ENCODE measurements at regions not wholly inside any gene's neighbourhood (a gene's known extent, or its start where the extent isn't known, plus 50 kb on each side); places are given as distances from the start of the nearest gene placed in this dataset.

DNA sequence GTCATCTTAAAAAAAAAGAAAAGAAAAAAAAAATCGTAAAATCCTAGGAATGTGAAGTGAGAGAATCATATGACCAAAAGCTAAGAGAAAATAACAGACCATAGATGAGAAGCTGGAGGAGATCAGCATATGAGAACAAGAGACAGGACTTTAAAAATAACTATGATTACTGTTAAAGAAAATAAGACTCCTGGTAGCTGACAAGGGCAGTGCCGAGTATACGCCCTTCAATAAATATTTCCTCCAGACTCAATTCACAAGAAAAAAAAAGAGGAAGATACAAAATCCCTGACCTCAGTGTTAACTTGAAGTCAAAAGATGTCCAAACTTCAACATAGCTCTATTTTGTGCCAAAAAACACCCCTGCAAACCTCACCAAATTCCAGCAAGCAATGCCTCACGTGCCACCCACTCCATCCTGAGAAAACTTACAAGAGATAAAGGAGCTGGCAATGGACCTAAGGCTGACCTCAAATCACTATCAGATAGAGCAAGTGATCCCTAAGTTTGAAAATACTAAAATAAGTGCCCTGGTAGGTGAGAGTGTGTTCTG is 817.2 kb downstream of the SOCS6 start:
- no peaks in the 10 kb centered on the region for H3K36me3 ChIP-seq (ENCODE audit: control insufficient read depth, insufficient read depth, low read length)
- H3K4me1 ChIP-seq (ENCODE audit: control insufficient read depth, insufficient read depth, low read length, poor library complexity, severe bottlenecking): no peaks in the 10 kb centered on the region
- H3K27ac ChIP-seq (ENCODE audit: insufficient read depth, low read length, poor library complexity, severe bottlenecking): no peak overlapping the region
- no peak for DNase-seq
- no peaks in the 10 kb centered on the region for H3K27me3 ChIP-seq (replicated peaks; ENCODE audit: control insufficient read depth, insufficient read depth, low read length, poor library complexity, severe bottlenecking)
- H3K4me3 ChIP-seq (ENCODE audit: insufficient read depth, low read depth, low read length, poor library complexity, severe bottlenecking): no peak overlapping the region
- H3K9me3 ChIP-seq (ENCODE audit: control insufficient read depth, low read length): no peaks in the 10 kb centered on the region

DNA sequence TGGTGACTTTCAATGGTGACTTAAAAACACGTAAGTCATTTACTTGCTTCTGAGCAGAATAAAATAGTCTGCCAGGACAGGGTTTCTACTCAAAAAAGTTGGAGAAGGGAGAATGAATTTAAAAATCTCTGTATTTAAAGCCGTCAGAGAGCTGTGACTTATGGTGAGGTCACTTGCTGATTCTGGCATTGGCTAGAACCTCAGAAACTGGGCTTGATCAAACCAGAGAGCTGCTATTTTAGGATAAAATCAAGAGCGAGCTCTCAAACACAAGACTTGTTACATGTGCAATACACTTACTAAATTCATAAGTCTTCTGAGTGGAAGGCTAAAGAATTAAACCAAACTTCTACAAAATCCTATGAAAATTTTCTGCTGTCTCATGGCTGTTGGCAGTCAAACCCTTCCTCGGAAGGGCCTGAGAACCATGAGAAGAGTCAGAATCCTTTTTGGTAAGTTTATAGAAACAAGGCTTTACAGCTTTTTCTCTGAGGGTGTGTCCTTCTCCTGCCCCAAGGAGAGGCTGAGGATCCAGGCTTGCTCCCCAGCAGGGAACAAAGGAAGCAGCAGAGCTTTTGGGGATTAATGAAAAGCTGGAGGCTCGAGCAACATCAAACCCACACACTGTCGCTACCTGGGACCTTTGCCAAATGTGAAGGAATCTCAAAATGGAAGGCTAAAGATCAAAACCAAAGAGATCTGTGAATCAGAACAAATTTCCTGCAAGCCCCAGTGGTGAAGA is 816.4 kb downstream of the SOCS6 start:
- no peak for DNase-seq
- H3K27me3 ChIP-seq (replicated peaks; ENCODE audit: control insufficient read depth, insufficient read depth, low read length, poor library complexity, severe bottlenecking): no peaks in the 10 kb centered on the region
- H3K4me3 ChIP-seq (ENCODE audit: insufficient read depth, low read depth, low read length, poor library complexity, severe bottlenecking): no peak overlapping the region
- no peaks in the 10 kb centered on the region for H3K36me3 ChIP-seq (ENCODE audit: control insufficient read depth, insufficient read depth, low read length)
- no peaks in the 10 kb centered on the region for H3K9me3 ChIP-seq (ENCODE audit: control insufficient read depth, low read length)
- no peaks in the 10 kb centered on the region for H3K4me1 ChIP-seq (ENCODE audit: control insufficient read depth, insufficient read depth, low read length, poor library complexity, severe bottlenecking)
- H3K27ac ChIP-seq (ENCODE audit: insufficient read depth, low read length, poor library complexity, severe bottlenecking): no peak overlapping the region

DNA sequence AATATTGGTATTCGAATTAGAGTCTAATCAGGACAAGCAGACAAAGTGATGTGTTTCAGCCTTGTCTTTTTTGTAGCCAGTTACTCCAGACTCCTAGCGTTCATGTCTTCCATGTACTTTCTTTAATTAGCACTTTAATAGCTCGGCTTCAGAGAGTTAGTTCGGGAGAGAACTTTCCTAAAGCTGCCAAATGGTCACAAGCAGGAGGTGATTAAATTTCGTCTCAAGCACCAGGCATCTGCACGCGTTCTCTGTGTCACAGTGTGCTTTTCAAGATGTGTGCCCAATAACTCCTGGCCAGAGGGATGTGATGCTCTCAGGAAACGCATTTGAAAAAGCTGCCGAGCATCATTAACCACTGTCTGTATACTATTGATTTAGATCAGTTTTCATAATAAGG is 790.8 kb downstream of the SOCS6 start:
- no peaks in the 10 kb centered on the region for H3K9me3 ChIP-seq (ENCODE audit: control insufficient read depth, low read length)
- DNase-seq: no peak

DNA sequence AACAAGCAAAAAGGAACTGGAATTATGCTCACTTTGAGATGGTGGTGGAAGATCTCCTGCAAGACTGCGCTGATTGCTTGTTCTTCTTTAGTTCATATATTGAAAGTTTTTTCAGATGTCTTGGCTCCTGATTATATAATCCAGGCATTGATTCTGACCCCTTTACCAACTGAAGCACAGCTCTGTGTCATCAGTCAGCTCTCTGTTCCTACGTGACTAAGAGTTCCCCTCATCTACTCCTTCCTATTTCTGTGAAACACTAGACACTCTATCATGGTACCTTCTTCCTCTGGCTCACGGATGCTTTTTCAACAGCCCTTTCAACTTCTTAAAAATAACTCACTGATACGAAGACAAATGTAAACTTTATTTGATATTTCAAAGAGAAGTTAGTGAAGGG is 788.6 kb downstream of the SOCS6 start:
- Histone ChIP-seq H3K27me3 (replicated peaks; ENCODE audit: control insufficient read depth, insufficient read depth, low read length, poor library complexity, severe bottlenecking) (no peaks in the 10 kb centered on the region), H3K9me3 (ENCODE audit: control insufficient read depth, low read length) (no peaks in the 10 kb centered on the region), H3K36me3 (ENCODE audit: control insufficient read depth, insufficient read depth, low read length) (no peaks in the 10 kb centered on the region), H3K4me1 (ENCODE audit: control insufficient read depth, insufficient read depth, low read length, poor library complexity, severe bottlenecking) (no peaks in the 10 kb centered on the region), H3K27ac (ENCODE audit: insufficient read depth, low read length, poor library complexity, severe bottlenecking) (no peak overlapping the region), H3K4me3 (ENCODE audit: insufficient read depth, low read depth, low read length, poor library complexity, severe bottlenecking) (no peak overlapping the region)
- DNase-seq: no peak

More for the DNA sequence above, 790.8 kb downstream of the SOCS6 start:
- no peaks in the 10 kb centered on the region for H3K4me1 ChIP-seq (ENCODE audit: control insufficient read depth, insufficient read depth, low read length, poor library complexity, severe bottlenecking)
- H3K4me3 ChIP-seq (ENCODE audit: insufficient read depth, low read depth, low read length, poor library complexity, severe bottlenecking): no peak overlapping the region
- no peaks in the 10 kb centered on the region for H3K36me3 ChIP-seq (ENCODE audit: control insufficient read depth, insufficient read depth, low read length)
- no peaks in the 10 kb centered on the region for H3K27me3 ChIP-seq (replicated peaks; ENCODE audit: control insufficient read depth, insufficient read depth, low read length, poor library complexity, severe bottlenecking)
- no peak overlapping the region for H3K27ac ChIP-seq (ENCODE audit: insufficient read depth, low read length, poor library complexity, severe bottlenecking)

DNA sequence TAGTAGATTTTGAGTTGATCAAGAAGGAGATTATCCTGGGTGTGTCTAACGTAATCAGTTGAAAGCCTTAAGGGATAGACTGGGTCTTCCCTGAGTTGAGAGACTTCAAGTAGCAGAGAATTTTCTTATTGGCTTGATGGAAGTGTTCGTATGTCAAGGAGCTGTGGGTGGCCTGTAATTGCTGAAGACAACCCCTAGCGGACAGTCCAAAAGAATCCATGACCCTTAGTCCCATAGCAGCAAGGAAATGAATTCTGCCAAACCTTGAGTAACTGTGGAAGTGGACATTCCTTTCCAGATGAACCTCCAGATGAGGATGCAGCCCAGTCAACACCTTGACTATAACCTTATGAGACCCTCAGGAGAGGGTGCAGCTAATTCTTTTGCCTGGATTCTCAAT is 786.3 kb downstream of the SOCS6 start:
- no peaks in the 10 kb centered on the region for H3K36me3 ChIP-seq (ENCODE audit: control insufficient read depth, insufficient read depth, low read length)
- DNase-seq: no peak
- no peaks in the 10 kb centered on the region for H3K27me3 ChIP-seq (replicated peaks; ENCODE audit: control insufficient read depth, insufficient read depth, low read length, poor library complexity, severe bottlenecking)
- no peak overlapping the region for H3K4me3 ChIP-seq (ENCODE audit: insufficient read depth, low read depth, low read length, poor library complexity, severe bottlenecking)
- H3K27ac ChIP-seq (ENCODE audit: insufficient read depth, low read length, poor library complexity, severe bottlenecking): no peak overlapping the region
- no peaks in the 10 kb centered on the region for H3K9me3 ChIP-seq (ENCODE audit: control insufficient read depth, low read length)
- H3K4me1 ChIP-seq (ENCODE audit: control insufficient read depth, insufficient read depth, low read length, poor library complexity, severe bottlenecking): no peaks in the 10 kb centered on the region

DNA sequence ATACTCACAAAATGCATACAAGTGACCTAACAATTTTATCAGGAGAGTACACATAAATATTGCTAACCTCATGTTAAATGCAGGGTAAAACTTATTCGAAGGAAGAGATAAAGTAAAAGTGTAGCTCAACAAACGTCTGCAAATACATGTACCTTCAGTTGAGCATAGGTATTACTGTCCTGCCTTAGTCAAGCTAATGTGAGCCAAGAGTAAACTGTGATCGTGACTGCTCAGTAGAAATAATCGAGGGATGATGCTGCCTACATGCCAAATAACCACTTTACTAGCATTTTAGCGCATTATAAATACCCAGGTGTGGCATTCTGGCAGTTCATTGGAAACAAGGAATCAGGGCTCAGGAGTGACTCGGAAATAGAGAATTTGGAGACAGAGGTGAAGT is 779.5 kb downstream of the SOCS6 start:
- DNase-seq: no peak
- Histone ChIP-seq H3K9me3 (ENCODE audit: control insufficient read depth, low read length) (no peaks in the 10 kb centered on the region), H3K4me3 (ENCODE audit: insufficient read depth, low read depth, low read length, poor library complexity, severe bottlenecking) (no peak overlapping the region), H3K4me1 (ENCODE audit: control insufficient read depth, insufficient read depth, low read length, poor library complexity, severe bottlenecking) (no peaks in the 10 kb centered on the region), H3K27ac (ENCODE audit: insufficient read depth, low read length, poor library complexity, severe bottlenecking) (no peak overlapping the region), H3K36me3 (ENCODE audit: control insufficient read depth, insufficient read depth, low read length) (no peaks in the 10 kb centered on the region), H3K27me3 (replicated peaks; ENCODE audit: control insufficient read depth, insufficient read depth, low read length, poor library complexity, severe bottlenecking) (no peaks in the 10 kb centered on the region)

DNA sequence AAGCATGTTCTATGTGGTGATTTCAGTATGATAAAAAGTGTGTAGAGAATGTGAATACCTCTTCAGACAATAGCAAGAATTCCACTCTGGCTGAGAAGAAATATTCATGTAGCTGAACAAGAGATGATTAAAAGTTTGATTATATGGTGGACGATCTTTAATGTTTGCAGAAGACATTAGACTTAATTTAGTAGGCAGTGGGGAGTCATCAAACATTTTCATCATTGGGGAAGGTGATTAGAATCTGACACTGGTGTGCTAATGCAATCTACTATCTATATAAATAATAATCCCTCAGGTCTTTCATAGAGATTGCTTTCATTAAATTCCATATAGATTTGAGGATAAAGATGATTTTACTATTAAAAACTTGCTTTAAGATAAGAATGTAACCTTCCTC is 761.0 kb downstream of the SOCS6 start:
- Histone ChIP-seq H3K9me3 (ENCODE audit: control insufficient read depth, low read length) (no peaks in the 10 kb centered on the region), H3K4me1 (ENCODE audit: control insufficient read depth, insufficient read depth, low read length, poor library complexity, severe bottlenecking) (no peaks in the 10 kb centered on the region), H3K27me3 (replicated peaks; ENCODE audit: control insufficient read depth, insufficient read depth, low read length, poor library complexity, severe bottlenecking) (no peaks in the 10 kb centered on the region), H3K4me3 (ENCODE audit: insufficient read depth, low read depth, low read length, poor library complexity, severe bottlenecking) (no peak overlapping the region), H3K27ac (ENCODE audit: insufficient read depth, low read length, poor library complexity, severe bottlenecking) (no peak overlapping the region), H3K36me3 (ENCODE audit: control insufficient read depth, insufficient read depth, low read length) (no peaks in the 10 kb centered on the region)
- DNase-seq: no peak

DNA sequence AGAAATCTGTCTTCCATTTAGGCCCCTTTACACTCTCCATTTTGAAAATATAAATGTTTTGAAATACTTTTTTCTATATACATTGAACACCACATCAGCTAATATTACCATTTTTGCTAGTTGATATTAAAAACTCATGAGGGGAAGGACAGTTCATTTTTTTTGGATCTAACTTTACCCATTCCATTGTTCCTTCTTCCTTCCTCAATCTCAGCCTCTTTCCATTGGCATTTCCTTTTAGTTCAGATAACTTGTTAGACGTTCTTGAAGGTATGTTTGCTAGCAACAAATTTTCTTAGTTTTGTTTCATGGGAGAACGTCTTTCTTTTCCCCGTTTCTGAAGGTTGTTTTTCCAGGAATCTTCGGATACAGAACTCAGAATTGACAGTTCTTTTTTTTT is 759.0 kb downstream of the SOCS6 start:
- Histone ChIP-seq H3K27ac (ENCODE audit: insufficient read depth, low read length, poor library complexity, severe bottlenecking) (no peak overlapping the region), H3K9me3 (ENCODE audit: control insufficient read depth, low read length) (no peaks in the 10 kb centered on the region), H3K27me3 (replicated peaks; ENCODE audit: control insufficient read depth, insufficient read depth, low read length, poor library complexity, severe bottlenecking) (no peaks in the 10 kb centered on the region), H3K4me3 (ENCODE audit: insufficient read depth, low read depth, low read length, poor library complexity, severe bottlenecking) (no peak overlapping the region), H3K36me3 (ENCODE audit: control insufficient read depth, insufficient read depth, low read length) (no peaks in the 10 kb centered on the region), H3K4me1 (ENCODE audit: control insufficient read depth, insufficient read depth, low read length, poor library complexity, severe bottlenecking) (no peaks in the 10 kb centered on the region)
- no peak for DNase-seq

DNA sequence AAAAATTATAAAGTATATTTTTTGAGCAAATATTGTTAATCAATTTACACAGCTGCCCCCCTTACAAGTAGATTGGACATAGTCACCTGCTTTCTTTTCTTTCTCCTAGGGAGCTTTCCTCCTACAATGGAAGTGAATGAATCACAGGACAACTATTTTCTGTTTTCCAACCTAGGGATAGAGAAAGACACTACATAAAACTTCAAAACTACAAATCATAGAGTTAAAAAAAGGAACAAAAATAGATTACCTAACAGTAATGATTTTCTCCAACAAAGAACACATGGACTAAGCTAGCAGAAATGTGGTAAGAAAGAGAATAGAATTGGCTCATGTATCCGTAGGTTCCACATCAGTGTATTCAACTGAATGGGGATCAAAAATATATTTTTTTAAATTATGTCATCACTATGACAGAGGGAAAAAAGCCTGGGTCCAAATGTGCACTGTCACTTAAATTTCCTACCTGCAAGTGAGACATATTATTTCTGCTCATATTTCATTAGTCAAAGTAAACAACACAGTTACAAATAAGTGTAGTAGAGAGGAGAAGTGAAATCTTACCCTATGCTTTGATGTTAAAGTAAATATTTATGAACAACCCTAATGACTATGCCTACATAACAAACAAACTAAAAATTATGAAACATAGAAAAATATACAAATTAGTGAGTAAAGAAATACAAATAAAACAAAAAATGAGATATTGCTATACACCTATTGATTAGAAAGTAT is 756.7 kb downstream of the SOCS6 start:
- H3K27ac ChIP-seq (ENCODE audit: insufficient read depth, low read length, poor library complexity, severe bottlenecking): no peak overlapping the region
- H3K9me3 ChIP-seq (ENCODE audit: control insufficient read depth, low read length): no peaks in the 10 kb centered on the region
- no peaks in the 10 kb centered on the region for H3K4me1 ChIP-seq (ENCODE audit: control insufficient read depth, insufficient read depth, low read length, poor library complexity, severe bottlenecking)
- H3K27me3 ChIP-seq (replicated peaks; ENCODE audit: control insufficient read depth, insufficient read depth, low read length, poor library complexity, severe bottlenecking): no peaks in the 10 kb centered on the region
- no peaks in the 10 kb centered on the region for H3K36me3 ChIP-seq (ENCODE audit: control insufficient read depth, insufficient read depth, low read length)
- H3K4me3 ChIP-seq (ENCODE audit: insufficient read depth, low read depth, low read length, poor library complexity, severe bottlenecking): no peak overlapping the region
- DNase-seq: no peak

DNA sequence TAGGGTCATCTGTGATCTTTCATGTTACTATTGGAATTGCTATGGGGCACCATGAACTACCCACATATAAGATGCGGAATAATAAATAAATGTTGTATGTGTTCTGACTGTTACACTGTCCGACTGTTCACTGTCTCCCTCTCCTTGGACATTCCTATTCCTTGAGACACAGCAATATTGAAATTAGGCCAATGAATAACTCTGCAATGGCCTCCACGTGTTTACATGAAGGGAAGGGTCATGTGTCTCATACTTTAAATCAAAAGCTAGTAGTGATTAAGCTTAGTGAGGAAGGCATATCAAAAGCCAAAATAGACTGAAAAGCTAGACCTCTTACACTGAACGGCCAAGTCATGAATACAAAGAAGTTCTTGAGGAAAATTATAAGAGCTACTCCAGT is 751.3 kb downstream of the SOCS6 start:
- DNase-seq: no peak

More for the DNA sequence above, 751.3 kb downstream of the SOCS6 start:
- H3K27me3 ChIP-seq (replicated peaks; ENCODE audit: control insufficient read depth, insufficient read depth, low read length, poor library complexity, severe bottlenecking): no peaks in the 10 kb centered on the region
- no peaks in the 10 kb centered on the region for H3K4me1 ChIP-seq (ENCODE audit: control insufficient read depth, insufficient read depth, low read length, poor library complexity, severe bottlenecking)
- H3K4me3 ChIP-seq (ENCODE audit: insufficient read depth, low read depth, low read length, poor library complexity, severe bottlenecking): no peak overlapping the region
- H3K9me3 ChIP-seq (ENCODE audit: control insufficient read depth, low read length): no peaks in the 10 kb centered on the region
- no peak overlapping the region for H3K27ac ChIP-seq (ENCODE audit: insufficient read depth, low read length, poor library complexity, severe bottlenecking)
- no peaks in the 10 kb centered on the region for H3K36me3 ChIP-seq (ENCODE audit: control insufficient read depth, insufficient read depth, low read length)

Measured in effector memory CD4-positive, alpha-beta T cell (primary cell).